NCI-H345 (cell line): ENCODE measurements at regions not wholly inside any gene's neighbourhood (a gene's known extent, or its start where the extent isn't known, plus 50 kb on each side); places are given as distances from the start of the nearest gene placed in this dataset.
A peak's percentile ranks its signal among the peaks of the same experiment; 100 is the strongest.
"Not testable (repeated sequence)": the region's sequence is repeated elsewhere in the genome, so short reads cannot be mapped to it uniquely, and the experiment has no call there.

Experiments used
- DNase-seq: peaks from one replicate; lab custom pipeline; 2025; lab: John Stamatoyannopoulos, UW

DNA sequence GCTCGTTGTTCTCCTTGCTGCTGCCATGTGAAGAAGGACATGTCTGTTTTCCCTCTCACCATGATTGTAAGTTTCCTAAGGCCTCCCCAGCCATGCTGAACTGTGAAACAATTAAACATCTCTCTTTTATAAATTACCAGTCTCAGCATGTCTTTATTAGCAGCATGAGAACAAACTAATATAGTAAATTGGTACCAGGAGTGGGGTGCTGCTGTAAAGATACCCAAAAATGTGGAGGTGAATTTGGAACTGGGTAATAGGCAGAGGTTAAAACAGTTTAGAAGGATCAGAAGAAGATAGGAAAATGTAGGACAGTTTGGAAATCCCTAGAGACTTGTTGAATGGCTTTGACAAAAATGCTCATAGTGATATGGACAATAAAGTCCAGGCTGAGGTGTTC lies 576.7 kb downstream of the EPM2A start:
- DNase-seq = not testable (repeated sequence)

GRCh38 chr6:145159921-145160320 lies 575.4 kb downstream of the EPM2A start:
- no peak for DNase-seq

GRCh38 chr6:145161501-145161900 lies 573.8 kb downstream of the EPM2A start:
- no peak for DNase-seq

DNA sequence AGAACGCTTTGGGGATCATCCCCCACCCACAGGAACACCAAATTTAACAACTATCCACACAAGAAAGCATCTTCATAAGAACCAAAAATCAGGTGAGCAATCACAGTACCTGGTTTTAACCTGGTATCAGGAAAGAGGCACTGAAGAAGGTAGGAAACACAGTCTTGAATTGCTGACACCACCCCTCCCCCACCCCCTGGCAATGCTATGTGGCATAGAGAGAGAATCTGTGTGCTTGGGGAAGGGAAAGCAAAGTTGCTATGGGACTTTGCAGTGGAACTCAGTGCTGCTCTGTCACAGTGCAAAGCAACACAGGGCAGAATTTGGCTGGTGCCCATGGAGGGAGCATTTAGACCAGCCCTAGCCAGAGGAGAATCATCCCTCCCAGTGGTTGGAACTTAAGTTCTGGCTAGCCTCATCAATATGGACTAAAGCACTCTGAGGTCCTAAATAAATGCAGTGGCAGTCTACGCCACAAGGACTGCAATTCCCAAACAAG lies 565.5 kb downstream of the EPM2A start:
- no peak for DNase-seq

GRCh38 chr6:145175470-145175869 lies 559.9 kb downstream of the EPM2A start:
- no peak for DNase-seq

GRCh38 chr6:145178391-145178790 lies 556.9 kb downstream of the EPM2A start:
- no peak for DNase-seq

DNA sequence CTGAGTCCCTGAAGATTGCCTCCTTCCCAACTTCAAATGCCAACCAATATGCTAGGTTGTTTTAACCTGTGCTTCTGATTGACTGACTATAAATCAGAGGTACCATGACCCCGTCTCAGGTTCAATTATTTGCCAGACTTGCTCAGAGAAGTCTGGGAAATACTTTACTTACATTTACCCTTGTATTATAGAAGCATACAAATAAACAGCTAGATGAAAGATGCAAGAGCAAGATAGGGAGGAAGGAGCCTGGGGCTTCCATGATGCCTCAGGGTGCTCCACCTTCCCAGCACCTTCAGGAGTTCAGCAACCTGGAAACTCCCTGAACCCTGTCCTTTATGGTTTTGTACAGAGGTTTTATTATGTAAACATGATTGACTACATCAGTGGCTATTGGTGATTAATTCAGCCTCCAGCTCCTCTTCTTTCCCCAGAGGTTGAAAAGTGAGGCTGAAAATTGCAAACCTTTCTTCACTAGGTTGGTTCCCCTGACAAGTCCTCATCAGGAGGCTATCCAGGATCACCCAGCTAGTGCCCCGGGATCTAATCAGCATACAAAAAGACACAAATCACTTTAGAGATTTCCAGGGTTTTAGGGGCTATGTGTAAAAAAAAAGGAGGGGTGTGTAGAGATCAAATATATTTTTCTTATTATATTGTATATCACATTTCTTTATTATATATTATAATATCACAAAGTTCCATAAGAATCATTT lies 547.7 kb downstream of the EPM2A start:
- no peak for DNase-seq

GRCh38 chr6:145189836-145190235 lies 545.5 kb downstream of the EPM2A start:
- DNase-seq = no peak

DNA sequence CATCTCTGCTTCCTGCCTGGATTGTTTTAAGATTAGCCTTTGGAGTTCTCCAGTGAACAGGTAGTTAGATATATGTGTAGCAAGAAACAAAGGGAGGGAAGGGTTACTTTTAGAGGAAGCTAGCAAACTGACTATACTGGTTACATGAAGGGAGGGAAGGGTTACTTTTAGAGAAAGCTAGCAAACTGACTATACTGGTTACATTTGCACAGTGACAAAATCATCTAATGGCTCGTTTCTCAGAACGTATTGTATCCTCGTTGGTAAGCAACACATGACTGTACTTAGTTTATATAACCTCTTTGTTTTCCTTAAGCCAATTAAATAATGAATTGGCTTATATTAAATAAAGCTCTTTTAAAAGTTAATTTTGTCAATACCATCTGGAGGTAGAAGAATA lies 540.9 kb downstream of the EPM2A start:
- DNase-seq = no peak

GRCh38 chr6:145199961-145200360 lies 535.4 kb downstream of the EPM2A start:
- DNase-seq = peak; percentile 36

GRCh38 chr6:145204301-145204700 lies 531.0 kb downstream of the EPM2A start:
- DNase-seq = no peak

GRCh38 chr6:145206247-145206907 lies 528.9 kb downstream of the EPM2A start:
- no peak for DNase-seq

- DNase-seq = no peak
These were observed 526.8 kb downstream of the EPM2A start for GRCh38 chr6:145208474-145208873.

DNA sequence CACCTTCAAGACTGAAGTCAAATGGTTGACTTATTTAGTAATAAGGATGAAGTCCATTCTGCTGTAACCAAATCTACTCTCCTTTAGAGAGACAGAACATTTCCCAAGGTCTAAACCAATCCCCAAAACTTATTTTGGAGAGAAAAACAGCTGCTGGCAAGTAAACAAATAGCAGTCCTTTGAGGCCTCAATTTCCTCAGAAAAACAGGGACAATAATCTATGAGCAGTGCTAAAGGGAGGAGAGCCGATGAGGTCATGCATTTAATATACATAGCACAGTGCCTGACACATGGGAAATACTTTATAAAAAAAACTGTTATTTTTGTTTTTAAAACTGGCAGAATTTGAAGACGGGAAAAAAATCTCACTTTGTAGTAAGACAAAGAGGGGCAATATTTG lies 526.0 kb downstream of the EPM2A start:
- no peak for DNase-seq

GRCh38 chr6:145212813-145213212 lies 522.5 kb downstream of the EPM2A start:
- DNase-seq = no peak

DNA sequence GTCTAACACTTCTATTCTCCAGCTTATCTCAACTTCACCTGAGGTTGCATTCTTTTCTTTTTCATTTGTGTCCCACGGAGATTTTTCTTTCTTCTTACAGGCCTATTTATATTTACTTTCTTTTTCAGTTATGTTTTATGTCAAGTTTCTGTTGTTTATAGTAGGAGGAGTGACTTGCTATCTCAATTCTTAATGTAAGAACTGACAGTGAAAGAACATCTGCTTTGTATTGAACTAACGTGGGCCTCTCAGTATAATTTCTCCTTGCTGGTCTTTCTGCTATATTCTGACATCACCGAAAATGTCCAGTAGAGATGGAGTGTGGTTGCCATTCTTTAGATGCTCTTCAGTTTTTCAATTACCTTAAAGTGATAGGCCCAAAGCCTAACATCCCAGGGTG lies 521.7 kb downstream of the EPM2A start:
- no peak for DNase-seq

- peak; percentile 28 for DNase-seq
These were observed 520.8 kb downstream of the EPM2A start for GRCh38 chr6:145214570-145214969.

- no peak for DNase-seq
These were observed 510.9 kb downstream of the EPM2A start for GRCh38 chr6:145224450-145224849.

GRCh38 chr6:145225500-145225899 lies 509.8 kb downstream of the EPM2A start:
- no peak for DNase-seq

GRCh38 chr6:145227593-145227992 lies 507.7 kb downstream of the EPM2A start:
- no peak for DNase-seq

DNA sequence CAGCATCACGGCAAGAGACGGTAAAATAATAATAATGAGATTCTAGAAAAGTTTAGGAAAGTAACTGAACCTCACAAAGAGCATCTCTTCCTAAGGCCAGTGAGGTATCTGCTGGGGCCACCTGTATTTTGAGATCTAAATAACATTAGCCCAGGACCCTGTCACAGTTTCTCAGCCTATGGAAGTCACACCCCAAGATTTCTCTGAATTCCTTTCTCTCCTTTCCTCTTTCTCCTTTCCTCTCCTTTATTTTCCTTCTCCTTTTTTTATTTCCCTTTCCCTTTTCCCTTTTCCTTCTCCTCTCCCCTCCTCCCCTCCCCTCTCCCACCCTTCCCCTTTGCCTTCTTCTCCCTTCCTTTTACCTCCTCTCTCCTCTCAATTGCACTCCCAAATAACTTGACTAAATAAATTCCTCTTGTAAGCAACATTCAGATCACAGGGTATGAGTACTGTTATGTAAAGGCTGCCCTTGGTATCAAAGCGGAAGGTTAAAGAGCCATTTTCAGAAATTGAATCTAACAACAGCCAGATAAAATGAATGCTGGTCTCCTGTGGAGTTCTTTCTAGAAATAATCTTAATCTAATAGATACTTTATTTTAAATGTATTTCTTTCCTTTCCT lies 506.2 kb downstream of the EPM2A start:
- no peak for DNase-seq

- DNase-seq = no peak
These were observed 501.4 kb downstream of the EPM2A start for GRCh38 chr6:145233955-145234354.

DNA sequence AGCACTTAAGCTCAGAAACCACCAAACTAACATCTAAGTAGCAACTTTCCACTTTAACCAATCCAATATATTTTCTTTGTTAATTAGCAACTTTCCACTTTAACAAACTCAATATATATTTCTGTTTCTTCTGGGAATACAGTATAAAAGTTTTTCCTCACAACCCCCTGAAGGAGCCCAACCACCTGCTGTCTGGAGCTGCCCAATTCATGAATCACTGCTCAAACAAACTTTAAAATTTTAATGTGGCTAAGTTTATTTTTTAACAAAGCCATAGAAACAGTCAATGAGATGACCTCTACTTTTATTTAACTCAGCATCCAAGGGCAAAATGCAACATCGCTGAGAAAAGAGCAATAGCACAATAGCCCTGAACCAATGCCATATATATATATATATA lies 500.1 kb downstream of the EPM2A start:
- DNase-seq = no peak
